ENCODE measurements at regions not wholly inside any gene's neighbourhood (a gene's known extent, or its start where the extent isn't known, plus 50 kb on each side); places are given as distances from the start of the nearest gene placed in this dataset.

DNA sequence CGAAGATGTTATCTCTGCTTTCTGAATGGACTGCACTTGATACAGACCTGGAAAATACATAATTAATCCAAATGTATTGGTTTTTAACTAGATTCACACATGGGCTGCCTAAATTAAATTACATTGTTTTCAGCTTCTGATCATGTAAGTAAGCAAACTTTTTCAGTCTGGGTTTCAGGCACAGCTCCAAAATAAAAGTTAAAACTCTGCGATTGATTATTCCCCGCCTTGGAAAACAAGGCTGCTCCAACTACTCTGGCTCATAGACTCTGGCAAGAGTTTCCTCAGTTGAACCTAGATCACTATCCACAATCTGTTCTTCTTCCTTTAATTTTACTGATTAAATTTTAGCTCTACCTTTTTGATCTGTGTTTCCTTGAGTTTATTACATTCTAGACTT, 526.0 kb upstream of the SPRY2 start:
- no peak overlapping the region for H3K14ac ChIP-seq (replicated peaks; ENCODE audit: low read depth, low read length)
- H3K27ac ChIP-seq (ENCODE audit: insufficient read depth, low read length): no peak overlapping the region
- no peak overlapping the region for H3K18ac ChIP-seq (ENCODE audit: low read depth, low read length)
- H3K4me1 ChIP-seq (ENCODE audit: control insufficient read depth, insufficient read depth, low read length): no peaks in the 10 kb centered on the region
- peaks cover 2% of the 10 kb centered on the region; the same call in 1 of the 2 replicates for H3K9me3 ChIP-seq (ENCODE audit: control insufficient read depth, insufficient read depth, low read length)
- H2BK15ac ChIP-seq (ENCODE audit: low read depth, low read length): no peak overlapping the region
- intact Hi-C loops (cut with micrococcal nuclease): no loop called here
- no peaks in the 10 kb centered on the region for H4K20me1 ChIP-seq (ENCODE audit: insufficient read depth, low read length)
- H3K23ac ChIP-seq (ENCODE audit: low read depth, low read length): no peak overlapping the region
- no peak overlapping the region for H2BK20ac ChIP-seq (ENCODE audit: low read depth, low read length)
- in situ Hi-C loops (cut with MboI; ENCODE audit: low sequenced_read_pairs): no loop called here
- H2AK5ac ChIP-seq (ENCODE audit: low read depth, low read length): no peak overlapping the region
- H3K36me3 ChIP-seq (ENCODE audit: control insufficient read depth, insufficient read depth, low read length): no peaks in the 10 kb centered on the region
- no peak overlapping the region for H3K9ac ChIP-seq (ENCODE audit: low read depth, low read length)
- no peak overlapping the region for H2AFZ ChIP-seq (replicated peaks; ENCODE audit: low read length, poor library complexity)
- no peak overlapping the region for H4K91ac ChIP-seq (ENCODE audit: insufficient read depth, low read depth, low read length)
- dilution Hi-C loops (cut with HindIII; ENCODE audit: low sequenced_read_pairs, unreplicated experiment): no loop called here
- 100% methylated on average over 2 of the region's 3 CpGs; no CpG with 5 or more reads in 1 of the 2 experiments for WGBS, 2 experiments (ENCODE audit: extremely low coverage in 2 of 2, insufficient read length in 1 of 2)
- no peaks in the 10 kb centered on the region for H3K9me1 ChIP-seq (ENCODE audit: insufficient read depth, low read length)
- TF ChIP-seq RCOR1 (IDR thresholded peaks at IDR 0.05; ENCODE audit: insufficient replicate concordance, low read length) (no peak), SMC3 (IDR thresholded peaks at IDR 0.05; ENCODE audit: low read depth, low read length) (no peak), CTCF (conservative IDR thresholded peaks at IDR 0.05; ENCODE audit: low read depth, low read length) (no peak), ELK1 (IDR thresholded peaks at IDR 0.05; ENCODE audit: borderline replicate concordance, low read depth, low read length) (no peak), MAFK (IDR thresholded peaks at IDR 0.05; ENCODE audit: low read depth, low read length) (no peak), RAD21 (IDR thresholded peaks at IDR 0.05; ENCODE audit: low read length) (no peak), MAZ (IDR thresholded peaks at IDR 0.05; ENCODE audit: borderline replicate concordance, low read depth, low read length) (no peak), BHLHE40 (IDR thresholded peaks at IDR 0.05; ENCODE audit: low read depth, low read length) (no peak), RFX5 (IDR thresholded peaks at IDR 0.05; ENCODE audit: low read depth, low read length) (no peak), NFE2L2 (IDR thresholded peaks at IDR 0.05; ENCODE audit: low read depth, low read length) (no peak), FOS (IDR thresholded peaks at IDR 0.05; ENCODE audit: low read depth, low read length) (no peak), MXI1 (IDR thresholded peaks at IDR 0.05; ENCODE audit: borderline replicate concordance, low read depth, low read length) (no peak)
- TF ChIP-seq, protein P1, sequence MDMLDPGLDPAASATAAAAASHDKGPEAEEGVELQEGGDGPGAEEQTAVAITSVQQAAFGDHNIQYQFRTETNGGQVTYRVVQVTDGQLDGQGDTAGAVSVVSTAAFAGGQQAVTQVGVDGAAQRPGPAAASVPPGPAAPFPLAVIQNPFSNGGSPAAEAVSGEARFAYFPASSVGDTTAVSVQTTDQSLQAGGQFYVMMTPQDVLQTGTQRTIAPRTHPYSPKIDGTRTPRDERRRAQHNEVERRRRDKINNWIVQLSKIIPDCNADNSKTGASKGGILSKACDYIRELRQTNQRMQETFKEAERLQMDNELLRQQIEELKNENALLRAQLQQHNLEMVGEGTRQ (IDR thresholded peaks at IDR 0.05; ENCODE audit: low read depth, low read length): no peak
- H4K5ac ChIP-seq (ENCODE audit: low read depth, low read length): no peak overlapping the region
- ATAC-seq (ENCODE audit: low read depth) (no peak), DNase-seq (no peak)
- H2BK5ac ChIP-seq (ENCODE audit: low read depth, low read length, poor library complexity, severe bottlenecking): no peak overlapping the region
- no peak overlapping the region for H2AK9ac ChIP-seq (replicated peaks; ENCODE audit: low read depth, low read length, poor library complexity)
- H3K4me3 ChIP-seq (ENCODE audit: insufficient read depth, low read depth, low read length): no peak overlapping the region
- no peak overlapping the region for H3K56ac ChIP-seq (ENCODE audit: extremely low read depth, insufficient read depth, low read length)
- no TSS peak for BruUV-seq (replicated peaks)
- H3K4me2 ChIP-seq (ENCODE audit: low read depth, low read length): no peak overlapping the region
- no peak overlapping the region for H4K8ac ChIP-seq (ENCODE audit: low read depth in 2 of 2, low read length in 2 of 2)
- H3K27me3 ChIP-seq (ENCODE audit: control insufficient read depth, insufficient read depth, low read length): no peaks in the 10 kb centered on the region
- POLR2A ChIA-PET (ENCODE audit: unreplicated experiment): no interaction called here
- H3K4ac ChIP-seq (ENCODE audit: low read depth, low read length): no peak overlapping the region
- H3K79me1 ChIP-seq (ENCODE audit: low read depth in 1 of 2, low read length in 2 of 2): no peaks in the 10 kb centered on the region
- no peak overlapping the region for H2BK120ac ChIP-seq (ENCODE audit: low read depth, low read length)
- CTCF ChIA-PET: no interaction called here

Data from IMR-90 (cell line).